NCI-H748 (cell line): ENCODE measurements at regions not wholly inside any gene's neighbourhood (a gene's known extent, or its start where the extent isn't known, plus 50 kb on each side); places are given as distances from the start of the nearest gene placed in this dataset.
A peak's percentile ranks its signal among the peaks of the same experiment; 100 is the strongest.

Source experiments
- DNase-seq: peaks from one replicate; lab custom pipeline; 2025; ENCODE audit not compliant: unreplicated experiment; lab: John Stamatoyannopoulos, UW

GRCh38 chr1:209342441-209343175 lies 240.9 kb upstream of the CAMK1G start:
- DNase-seq: peak; percentile 1

DNA sequence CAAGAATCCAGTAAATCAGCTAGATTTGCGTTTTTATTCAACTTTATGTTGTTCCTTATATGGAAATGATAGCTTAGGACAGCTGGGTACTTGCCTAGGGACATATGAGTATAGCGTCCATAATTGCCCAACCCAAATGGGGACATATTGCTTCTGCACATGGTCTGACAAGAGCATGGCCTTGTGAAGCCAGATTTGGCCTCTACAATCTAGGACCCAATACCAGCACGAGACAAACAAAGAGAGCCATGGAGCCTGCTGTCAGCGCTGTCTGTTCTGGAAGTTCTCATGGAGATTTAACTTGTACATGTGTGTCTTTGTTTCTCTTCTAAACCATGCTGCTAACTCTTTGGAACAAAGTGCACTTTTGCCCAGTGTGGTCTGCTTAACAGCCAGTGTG lies 240.0 kb upstream of the CAMK1G start:
- DNase-seq: no peak

GRCh38 chr1:209344156-209344555 lies 239.4 kb upstream of the CAMK1G start:
- DNase-seq: no peak

DNA sequence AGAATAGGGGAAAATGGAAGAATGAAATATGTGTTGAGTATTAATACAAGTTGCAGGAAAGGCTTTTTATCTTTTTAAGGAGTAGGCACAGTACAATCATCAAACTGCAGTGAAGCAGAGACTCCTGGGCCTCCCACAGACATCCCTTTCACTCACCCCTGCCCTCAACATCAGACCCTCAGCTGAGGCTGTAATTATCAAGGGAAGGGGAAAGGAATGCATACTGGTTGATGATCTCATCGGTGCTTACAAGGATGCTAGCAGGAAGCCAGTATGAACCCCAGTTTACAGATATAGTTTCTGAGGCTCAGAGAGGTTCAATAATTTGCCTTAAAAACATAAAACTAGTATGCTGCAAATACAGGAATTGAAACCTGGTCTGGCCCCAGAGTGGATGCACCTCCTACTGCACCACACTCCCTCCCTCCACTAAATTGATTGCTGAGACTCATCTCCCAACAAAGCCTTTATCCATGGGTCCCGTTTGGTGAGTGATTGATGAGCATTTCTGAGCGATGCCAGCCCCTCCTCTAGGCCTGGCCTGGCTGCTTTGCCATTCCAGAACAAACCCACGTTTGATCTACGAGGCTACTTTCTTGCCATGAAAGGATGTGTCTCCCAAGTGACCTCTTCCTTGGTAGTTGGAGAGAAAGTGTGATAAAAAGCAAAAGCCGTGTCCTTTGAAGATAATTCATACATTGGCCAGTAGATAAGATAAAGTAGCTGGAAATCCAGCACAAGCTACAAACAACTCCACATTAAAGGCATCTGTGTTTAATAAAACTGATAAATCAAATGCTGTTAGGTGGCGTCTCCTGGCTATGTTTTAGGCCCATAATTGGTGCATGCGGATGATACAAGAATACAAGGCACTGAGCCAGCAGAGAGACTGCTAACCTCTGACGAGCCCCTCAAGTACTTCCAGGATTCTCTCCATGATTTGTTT lies 233.9 kb upstream of the CAMK1G start:
- DNase-seq: no peak

GRCh38 chr1:209353053-209353452 lies 230.5 kb upstream of the CAMK1G start:
- DNase-seq: no peak

GRCh38 chr1:209354111-209354839 lies 229.2 kb upstream of the CAMK1G start:
- peak; percentile 78 for DNase-seq

GRCh38 chr1:209354840-209355165 lies 228.7 kb upstream of the CAMK1G start:
- DNase-seq: no peak

DNA sequence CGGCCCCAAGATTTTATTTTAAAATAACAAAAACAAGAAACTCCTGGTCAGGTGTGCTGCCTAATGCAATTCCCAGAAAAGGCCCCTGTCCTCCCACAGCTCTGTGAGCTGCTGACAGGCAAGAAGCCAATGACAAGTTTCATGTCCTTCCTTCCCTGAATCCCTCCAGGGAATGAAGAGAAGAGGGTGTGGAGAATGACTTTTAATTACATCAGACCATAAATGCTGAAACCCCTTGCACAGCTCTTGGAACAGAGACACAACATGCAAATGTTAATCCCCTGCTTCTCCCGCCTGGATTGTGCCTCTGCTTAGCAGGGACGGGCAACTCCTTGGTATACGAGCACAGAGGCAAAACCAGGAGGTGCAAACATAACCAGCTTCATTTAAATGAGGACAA lies 228.1 kb upstream of the CAMK1G start:
- DNase-seq: no peak

DNA sequence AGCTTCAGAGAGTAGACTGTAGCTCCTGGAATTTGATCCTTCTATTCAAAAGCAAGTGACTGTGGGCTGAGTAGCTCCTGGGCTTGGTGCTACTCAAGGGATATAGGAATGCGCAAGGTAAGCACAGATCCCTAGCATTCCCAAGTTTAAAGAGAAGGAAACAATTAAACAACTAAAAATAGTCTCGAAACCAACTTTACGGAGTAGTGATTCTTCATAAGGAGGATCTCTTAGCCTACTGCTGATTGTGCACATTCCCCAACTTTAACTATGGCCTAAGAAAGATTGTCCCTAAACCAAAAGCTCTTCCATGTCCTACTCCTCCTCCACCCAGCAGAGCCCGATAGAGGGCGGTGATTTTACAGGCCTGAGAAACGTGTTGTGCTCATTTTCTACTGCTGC lies 226.5 kb upstream of the CAMK1G start:
- no peak for DNase-seq

DNA sequence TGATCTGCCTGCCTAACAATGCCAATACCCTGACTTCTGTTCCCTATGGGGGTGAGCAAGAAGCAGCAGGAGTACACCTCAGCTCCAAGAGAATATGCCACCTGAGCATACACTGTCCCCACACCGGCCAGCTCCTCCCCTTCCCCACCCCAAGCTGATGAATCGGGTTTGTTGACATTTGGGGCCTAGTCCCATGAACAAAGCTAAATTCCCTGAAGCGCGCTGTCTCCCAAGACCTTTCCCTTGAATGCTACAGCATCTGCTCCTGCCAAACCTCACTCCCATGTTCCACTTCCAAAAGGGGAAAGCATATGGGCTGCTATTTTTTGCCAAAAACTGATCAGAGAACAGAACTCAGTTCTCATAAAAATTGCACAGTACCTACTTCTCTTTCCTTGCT lies 220.4 kb upstream of the CAMK1G start:
- peak; percentile 22 for DNase-seq

GRCh38 chr1:209364716-209365115 lies 218.8 kb upstream of the CAMK1G start:
- no peak for DNase-seq

DNA sequence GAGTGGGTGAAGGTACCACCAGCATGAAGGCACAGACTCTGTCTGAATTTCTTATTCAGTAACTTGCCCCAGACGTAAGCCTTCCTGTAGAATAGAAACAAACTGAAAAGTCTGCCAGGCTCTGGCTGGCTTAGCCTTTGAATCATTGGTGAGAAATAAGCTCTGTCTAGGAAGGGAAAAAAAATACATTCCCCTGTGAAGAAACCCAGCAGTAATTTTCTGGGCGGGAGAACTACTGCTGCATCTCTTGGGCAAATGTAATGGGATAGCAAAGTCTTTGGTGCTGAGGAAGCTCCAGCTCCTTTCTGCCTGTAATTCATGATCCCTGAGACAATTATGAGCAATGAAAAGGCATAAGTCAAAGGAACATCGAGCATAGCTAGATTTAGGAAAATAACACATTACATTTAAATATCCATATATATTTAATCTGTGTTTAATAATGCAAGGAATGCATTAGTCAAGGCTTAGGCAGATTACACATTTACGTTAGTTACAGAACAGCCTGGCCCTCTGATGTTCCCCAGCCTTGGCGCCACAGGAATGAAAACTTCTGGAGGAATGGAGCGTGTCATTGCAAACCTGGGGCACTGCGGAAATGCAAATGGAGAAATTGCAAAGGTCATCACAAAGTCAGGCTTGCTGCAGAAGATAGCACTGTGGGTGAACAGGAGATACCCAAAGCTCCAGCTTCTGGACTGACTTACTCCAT lies 216.3 kb upstream of the CAMK1G start:
- no peak for DNase-seq

DNA sequence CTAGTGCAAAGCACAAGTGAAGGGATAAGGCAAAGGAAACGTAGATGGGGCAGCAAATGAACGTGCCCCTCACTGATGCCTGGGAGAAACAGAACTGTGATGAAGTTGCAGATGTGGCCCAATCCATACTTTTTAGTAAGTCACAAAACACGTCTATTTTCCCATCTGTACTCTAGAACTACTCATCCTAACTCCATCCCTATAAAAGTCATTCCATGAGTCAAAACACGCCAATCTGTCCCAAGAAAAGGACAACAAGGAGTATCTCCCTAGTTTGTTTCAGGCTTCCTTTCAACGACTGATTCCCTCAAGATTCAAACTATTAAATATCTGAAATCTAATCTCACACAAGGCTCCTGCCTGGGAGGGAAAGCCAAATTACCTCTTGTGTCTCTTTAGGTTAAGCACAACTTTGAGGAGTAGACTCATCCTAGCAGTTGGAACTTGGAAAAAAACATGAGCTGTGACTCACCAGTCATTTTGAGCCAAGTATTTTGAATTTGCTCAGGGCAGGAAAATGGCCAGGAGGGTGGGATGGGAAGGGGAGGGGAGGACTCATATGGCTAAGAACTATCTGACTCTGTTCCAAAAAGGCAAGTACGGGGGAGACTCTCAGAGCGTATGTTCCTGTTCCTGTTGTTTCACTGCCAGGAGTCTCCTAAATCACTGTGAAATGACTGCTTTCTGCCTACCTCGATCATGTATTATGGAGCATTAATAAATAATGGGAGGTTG lies 214.5 kb upstream of the CAMK1G start:
- DNase-seq: no peak

DNA sequence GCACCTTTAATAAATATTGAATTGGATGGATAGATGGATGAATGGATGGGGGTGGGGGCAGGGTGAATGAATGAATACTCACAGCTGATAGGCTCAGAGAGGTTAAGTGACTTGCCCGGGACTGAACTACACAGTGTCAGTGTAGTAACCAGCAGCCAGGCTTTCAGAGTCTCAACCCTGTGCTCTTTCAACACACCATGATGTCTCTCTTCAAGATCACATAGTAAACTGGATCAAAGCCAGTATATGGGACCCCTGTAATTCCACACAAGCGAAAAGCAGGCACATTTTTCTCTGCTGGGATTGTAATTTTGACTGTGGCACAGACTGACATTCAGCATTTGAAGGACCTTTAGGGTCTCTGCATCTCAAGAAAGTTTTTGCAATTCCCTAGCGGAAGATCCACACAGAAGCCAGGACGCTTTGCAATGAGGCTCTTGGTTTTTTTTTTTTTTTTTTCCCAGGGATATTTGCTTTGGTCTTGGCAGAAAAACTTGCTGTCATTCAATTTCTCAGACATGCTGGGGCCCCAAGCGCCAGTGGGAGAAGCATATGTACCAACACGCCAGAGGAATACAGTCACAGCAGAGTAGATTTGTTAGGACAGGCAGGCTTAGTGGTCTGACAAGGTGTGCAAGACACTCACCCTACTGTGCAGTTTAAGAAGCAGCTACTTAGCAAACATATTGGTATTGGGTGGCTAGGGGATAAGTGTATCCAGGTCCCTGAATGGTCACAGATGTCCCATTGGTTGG lies 213.1 kb upstream of the CAMK1G start:
- no peak for DNase-seq

GRCh38 chr1:209375097-209375496 lies 208.4 kb upstream of the CAMK1G start:
- DNase-seq: no peak

- DNase-seq: no peak
Observed at GRCh38 chr1:209375671-209376365, 207.7 kb upstream of the CAMK1G start.

GRCh38 chr1:209376774-209377173 lies 206.7 kb upstream of the CAMK1G start:
- no peak for DNase-seq

DNA sequence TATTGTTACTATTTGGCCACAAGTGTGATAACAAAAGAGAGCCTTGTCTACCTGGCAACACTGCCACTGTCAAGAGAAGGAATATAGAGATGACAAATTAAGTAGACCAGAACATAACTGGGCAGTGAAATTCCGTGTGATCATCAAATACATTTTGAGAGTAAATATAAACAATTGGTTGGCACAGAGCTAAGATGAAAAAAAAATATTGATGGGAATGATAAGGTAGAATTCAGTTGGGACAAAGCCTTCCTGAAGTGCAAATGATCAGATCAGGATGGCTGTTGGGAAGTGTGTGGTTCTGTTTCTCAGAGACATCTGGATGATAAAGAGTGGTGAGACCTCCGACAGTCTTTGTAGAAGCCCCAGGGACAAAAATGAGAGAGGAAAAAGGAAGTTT lies 205.5 kb upstream of the CAMK1G start:
- DNase-seq: no peak

DNA sequence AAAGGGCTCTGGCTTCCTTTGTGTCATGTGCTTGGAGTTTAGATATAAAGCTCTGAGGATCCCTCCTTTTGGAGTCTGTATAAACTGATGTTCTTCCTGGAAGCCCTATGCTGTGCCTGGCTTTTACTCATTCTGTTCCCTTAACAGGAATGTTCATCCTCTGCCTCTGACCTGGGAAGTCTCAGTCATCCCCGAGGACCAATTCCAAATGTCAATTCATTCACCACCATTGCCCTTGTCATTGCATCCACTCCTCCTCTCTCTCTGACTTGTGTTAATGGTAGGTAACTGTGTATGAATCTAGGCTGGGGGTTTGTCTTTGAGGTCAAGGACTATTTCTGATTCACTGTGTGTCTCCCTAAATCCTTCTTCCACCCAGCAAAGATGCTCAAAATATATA lies 204.2 kb upstream of the CAMK1G start:
- no peak for DNase-seq
